GM11168 (cell line): ENCODE measurements at regions not wholly inside any gene's neighbourhood (a gene's known extent, or its start where the extent isn't known, plus 50 kb on each side); places are given as distances from the start of the nearest gene placed in this dataset.
"Not testable (repeated sequence)": the region's sequence is repeated elsewhere in the genome, so short reads cannot be mapped to it uniquely, and the experiment has no call there.

Experiments used
- in situ Hi-C: fragments of 300-500 bp; cut with MboI; formaldehyde crosslinking; loops from one replicate; pipeline ENCODE4 v1.12.0; 2022; ENCODE audit warnings: low sequenced_read_pairs; ENCODE audit not compliant: unreplicated experiment

GRCh38 chr6:145141572-145141971 is 593.7 kb downstream of the EPM2A start:
- in situ Hi-C loops, result no loop called here

DNA sequence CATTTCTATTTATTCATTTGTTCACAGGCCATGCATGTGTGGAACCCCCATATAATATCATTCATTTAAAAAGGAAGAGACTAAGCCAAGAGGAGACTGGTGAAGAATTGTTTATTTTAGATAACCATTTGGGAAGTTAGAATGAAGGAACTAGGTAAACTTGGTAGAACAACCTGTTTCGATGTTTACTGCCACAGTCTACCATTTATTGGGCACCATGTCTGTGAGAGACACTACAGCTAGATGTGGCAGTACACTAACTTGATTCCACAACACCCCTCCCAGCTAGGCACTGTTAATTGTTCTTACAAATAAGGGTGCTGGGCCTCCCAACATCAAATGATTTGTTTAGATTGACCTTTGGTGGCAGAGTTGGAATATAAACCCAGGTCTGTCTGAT is 592.4 kb downstream of the EPM2A start:
- in situ Hi-C loops, result no loop called here

DNA sequence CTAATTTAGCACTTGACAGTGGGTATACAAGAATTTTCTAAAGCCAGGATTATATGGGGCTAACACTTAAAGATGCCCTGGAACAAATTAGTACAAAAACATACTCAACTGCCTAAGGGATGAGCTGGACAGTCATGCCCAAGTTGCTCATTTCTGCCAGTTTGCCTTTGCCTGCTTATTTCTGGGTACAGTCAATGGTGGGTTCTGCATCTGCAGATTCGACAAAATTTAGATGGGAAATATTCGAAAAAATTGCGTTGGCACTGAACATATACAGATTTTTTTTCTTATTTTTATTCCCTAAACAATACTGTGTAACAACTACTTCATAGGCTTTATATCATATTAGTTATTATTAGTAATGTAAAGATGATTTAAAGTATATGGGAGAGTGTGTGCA is 591.9 kb downstream of the EPM2A start:
- in situ Hi-C loops, result no loop called here

- in situ Hi-C loops, result no loop called here
Observed at GRCh38 chr6:145147559-145147958, 587.8 kb downstream of the EPM2A start.

GRCh38 chr6:145147981-145148749 is 587.2 kb downstream of the EPM2A start:
- in situ Hi-C loops, result no loop called here

- in situ Hi-C loops, result no loop called here
Observed at GRCh38 chr6:145148776-145149175, 586.5 kb downstream of the EPM2A start.

- in situ Hi-C loops, result no loop called here
Observed at GRCh38 chr6:145151624-145152023, 583.7 kb downstream of the EPM2A start.

DNA sequence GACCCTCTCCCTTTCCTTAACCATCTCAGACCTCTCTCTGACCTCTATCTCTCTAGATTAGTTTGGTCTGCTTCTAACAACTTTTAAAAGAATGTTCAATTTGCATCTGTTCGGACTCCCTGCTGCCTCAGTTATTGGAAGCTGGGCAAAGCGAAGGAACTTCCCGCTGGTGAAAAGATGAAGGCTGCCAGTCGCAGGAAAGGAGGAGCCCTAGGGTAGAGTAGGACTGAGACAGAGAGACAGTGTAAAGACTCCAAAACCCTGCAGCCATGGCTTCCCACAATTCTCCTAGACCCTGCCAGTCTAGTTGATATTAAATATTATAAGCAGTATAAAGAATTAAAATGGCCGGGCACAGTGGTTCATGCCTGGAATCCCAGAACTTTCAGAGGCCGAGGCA is 581.8 kb downstream of the EPM2A start:
- in situ Hi-C loops, result no loop called here

DNA sequence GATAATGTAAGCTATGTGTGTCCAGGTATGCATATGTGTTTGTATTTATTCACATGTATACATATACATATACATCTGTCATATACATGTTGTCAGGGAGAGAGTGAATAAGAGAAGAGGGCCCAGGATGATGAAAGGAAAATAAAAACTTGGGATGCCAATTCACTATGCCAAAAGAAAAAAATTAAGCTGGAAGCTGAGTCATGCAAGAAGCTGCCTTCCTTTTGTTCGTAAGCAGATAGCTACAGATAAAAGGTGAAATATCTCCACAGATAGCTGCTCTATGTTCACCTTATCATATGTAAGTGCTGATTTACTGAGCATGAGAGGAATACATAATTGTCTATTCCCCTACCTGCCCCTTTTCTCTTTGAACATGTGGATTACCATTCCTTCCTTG is 579.9 kb downstream of the EPM2A start:
- in situ Hi-C loops, result no loop called here

DNA sequence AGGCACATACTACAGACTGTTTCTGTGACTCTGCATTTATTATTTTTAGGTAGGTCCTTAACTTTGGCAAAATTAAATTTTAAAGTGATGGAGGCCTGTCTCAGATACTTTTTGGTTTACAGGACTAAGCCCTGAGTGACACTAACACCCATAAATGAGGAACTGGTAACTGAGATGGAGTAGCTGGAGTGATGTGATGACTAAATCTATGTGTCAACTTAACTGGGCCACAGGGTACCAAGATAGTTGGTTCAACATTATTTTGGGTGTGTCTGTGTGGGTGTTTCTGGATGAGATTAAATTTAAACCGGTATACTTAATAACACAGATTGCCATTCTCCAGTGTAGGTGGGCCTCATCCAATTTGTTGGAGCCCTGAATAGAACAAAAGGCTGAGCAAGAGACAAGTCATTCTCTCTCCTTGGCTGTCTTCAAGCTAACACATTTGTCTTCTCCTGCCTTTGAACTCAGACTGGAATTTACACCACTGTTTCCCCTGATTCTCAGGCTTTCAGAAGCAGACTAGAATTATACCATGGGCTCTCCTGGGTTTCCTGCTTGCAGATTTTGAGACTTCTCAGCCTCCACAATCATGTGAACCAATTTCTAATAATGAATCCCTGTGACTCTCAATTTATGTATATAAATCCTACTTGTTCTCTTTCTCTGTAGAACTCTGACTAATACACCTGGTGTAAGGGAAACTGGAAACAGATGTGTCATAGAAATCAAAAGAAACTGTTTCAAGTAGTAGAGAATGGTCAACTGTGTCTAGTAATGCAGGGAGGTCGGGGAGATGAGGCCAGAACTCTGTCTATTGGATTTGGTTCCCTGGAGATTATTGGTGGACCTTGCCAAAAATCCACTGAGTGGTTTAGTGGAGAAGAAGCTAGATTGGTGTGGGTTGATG is 579.2 kb downstream of the EPM2A start:
- in situ Hi-C loops, result no loop called here

DNA sequence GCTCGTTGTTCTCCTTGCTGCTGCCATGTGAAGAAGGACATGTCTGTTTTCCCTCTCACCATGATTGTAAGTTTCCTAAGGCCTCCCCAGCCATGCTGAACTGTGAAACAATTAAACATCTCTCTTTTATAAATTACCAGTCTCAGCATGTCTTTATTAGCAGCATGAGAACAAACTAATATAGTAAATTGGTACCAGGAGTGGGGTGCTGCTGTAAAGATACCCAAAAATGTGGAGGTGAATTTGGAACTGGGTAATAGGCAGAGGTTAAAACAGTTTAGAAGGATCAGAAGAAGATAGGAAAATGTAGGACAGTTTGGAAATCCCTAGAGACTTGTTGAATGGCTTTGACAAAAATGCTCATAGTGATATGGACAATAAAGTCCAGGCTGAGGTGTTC is 576.7 kb downstream of the EPM2A start:
- in situ Hi-C loops, result not testable (repeated sequence)

- in situ Hi-C loops, result no loop called here
Observed at GRCh38 chr6:145159921-145160320, 575.4 kb downstream of the EPM2A start.

- in situ Hi-C loops, result no loop called here
Observed at GRCh38 chr6:145161501-145161900, 573.8 kb downstream of the EPM2A start.

GRCh38 chr6:145169726-145170224 is 565.5 kb downstream of the EPM2A start:
- in situ Hi-C loops, result no loop called here

DNA sequence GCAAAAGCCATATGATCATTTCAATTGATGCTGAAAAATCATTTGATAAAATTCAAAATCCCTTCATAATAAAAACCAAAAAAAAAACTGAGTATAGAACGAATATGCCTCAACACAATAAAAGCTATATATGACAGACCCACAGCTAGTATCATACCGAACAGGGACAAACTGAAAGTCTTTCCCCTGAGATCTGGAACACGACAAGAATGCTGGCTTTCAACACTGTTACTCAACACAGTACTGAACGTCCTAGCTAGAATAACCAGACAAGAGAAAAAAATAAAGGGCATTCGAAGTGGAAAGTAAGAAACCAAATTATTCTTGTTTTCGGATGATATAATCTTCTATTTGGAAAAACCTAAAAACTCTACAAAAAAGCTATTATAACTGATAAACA is 559.9 kb downstream of the EPM2A start:
- in situ Hi-C loops, result no loop called here

DNA sequence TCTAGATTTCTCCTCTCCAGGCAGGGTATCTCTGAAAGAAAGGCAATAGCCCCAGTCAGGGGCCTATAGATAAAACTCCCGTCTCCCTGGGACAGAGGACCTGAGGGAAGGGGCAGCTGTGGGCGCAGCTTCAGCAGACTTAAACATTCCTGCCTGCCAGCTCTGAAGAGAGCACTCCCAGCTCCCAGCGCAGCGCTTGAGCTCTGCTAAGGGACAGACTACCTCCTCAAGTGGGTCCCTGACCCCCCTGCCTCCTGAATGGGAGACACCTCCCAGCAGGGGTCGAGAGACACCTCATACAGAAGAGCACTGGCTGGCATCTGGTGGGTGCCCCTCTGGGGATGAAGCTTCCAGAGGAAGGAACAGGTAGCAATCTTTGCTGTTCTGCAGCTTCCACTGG is 556.9 kb downstream of the EPM2A start:
- in situ Hi-C loops, result no loop called here

GRCh38 chr6:145187491-145188206 is 547.7 kb downstream of the EPM2A start:
- in situ Hi-C loops, result no loop called here

- in situ Hi-C loops, result no loop called here
Observed at GRCh38 chr6:145189836-145190235, 545.5 kb downstream of the EPM2A start.

DNA sequence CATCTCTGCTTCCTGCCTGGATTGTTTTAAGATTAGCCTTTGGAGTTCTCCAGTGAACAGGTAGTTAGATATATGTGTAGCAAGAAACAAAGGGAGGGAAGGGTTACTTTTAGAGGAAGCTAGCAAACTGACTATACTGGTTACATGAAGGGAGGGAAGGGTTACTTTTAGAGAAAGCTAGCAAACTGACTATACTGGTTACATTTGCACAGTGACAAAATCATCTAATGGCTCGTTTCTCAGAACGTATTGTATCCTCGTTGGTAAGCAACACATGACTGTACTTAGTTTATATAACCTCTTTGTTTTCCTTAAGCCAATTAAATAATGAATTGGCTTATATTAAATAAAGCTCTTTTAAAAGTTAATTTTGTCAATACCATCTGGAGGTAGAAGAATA is 540.9 kb downstream of the EPM2A start:
- in situ Hi-C loops, result no loop called here

- in situ Hi-C loops, result loop anchor here (25.0 kb wide), 2 partner anchors 437 to 613 kb away; no protein-coding TSS in a partner anchor
Observed at GRCh38 chr6:145199961-145200360, 535.4 kb downstream of the EPM2A start.
